Mesodermal cell (in vitro differentiated cells): ENCODE measurements at regions not wholly inside any gene's neighbourhood (a gene's known extent, or its start where the extent isn't known, plus 50 kb on each side); places are given as distances from the start of the nearest gene placed in this dataset.

Source experiments
- H3K27ac ChIP-seq: 2 replicates; pipeline ENCODE4 v1.7.0; 2013; ENCODE audit warnings: mild to moderate bottlenecking, low read depth, low read length, moderate library complexity; ENCODE audit not compliant: severe bottlenecking
- H3K36me3 ChIP-seq: 2 replicates; pipeline ENCODE4 v1.7.1; 2013; ENCODE audit warnings: mild to moderate bottlenecking, low read length, moderate library complexity; ENCODE audit not compliant: control insufficient read depth, insufficient read depth
- H3K4me1 ChIP-seq: one replicate; pipeline ENCODE4 v1.7.1; 2013; ENCODE audit warnings: mild to moderate bottlenecking, low read length; ENCODE audit not compliant: insufficient read depth, control insufficient read depth, poor library complexity, severe bottlenecking
- H3K4me3 ChIP-seq: 2 replicates; pipeline ENCODE4 v1.7.0; 2013; ENCODE audit warnings: low read length, control low read depth, mild to moderate bottlenecking; ENCODE audit not compliant: insufficient read depth, poor library complexity, severe bottlenecking; ENCODE audit errors: extremely low read depth
- H3K9me3 ChIP-seq: 2 replicates; pipeline ENCODE4 v1.7.1; 2013; ENCODE audit warnings: mild to moderate bottlenecking, low read length, moderate library complexity; ENCODE audit not compliant: control insufficient read depth
- WGBS, 2 experiments: methylation state at CpG; one replicate each; pipeline ENCODE4 v1.1.5; 2013; ENCODE audit warnings: missing lambda C conversion rate in 2 of 2; ENCODE audit not compliant: insufficient coverage in 2 of 2; 5-methylcytosine and 5-hydroxymethylcytosine counted together

GRCh38 chr12:107826276-107826675 lies 51.8 kb downstream of the ASCL4 start:
- Histone ChIP-seq H3K36me3 (no peaks in the 10 kb centered on the region), H3K27ac (no peak overlapping the region), H3K4me1 (no peaks in the 10 kb centered on the region), H3K4me3 (no peak overlapping the region), H3K9me3 (peaks cover 8% of the 10 kb centered on the region)
- 73 to 75% methylated on average over 4 to 6 of the region's 9 CpGs for WGBS, 2 experiments

DNA sequence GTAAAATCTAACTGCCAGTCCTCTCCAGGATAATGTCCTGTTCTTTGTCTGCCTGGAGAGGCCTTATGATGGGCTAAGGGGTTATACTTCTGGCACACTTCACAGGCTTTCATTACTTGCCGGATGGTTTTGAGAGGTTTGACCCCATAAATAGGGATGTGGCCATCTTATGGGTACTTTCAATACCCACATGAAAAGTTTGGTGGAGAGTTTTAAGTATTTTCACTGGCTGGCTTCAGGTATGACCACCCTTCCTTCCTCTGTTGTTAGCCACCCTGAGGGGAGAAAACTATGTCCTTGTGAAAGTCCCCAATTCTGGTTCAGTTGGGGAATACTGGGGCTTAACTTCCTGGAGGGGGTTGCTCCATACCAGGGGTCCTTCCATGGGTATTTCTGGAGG lies 54.8 kb downstream of the ASCL4 start:
- H3K27ac ChIP-seq, result no peak overlapping the region
- H3K36me3 ChIP-seq, result no peaks in the 10 kb centered on the region
- peaks cover 8% of the 10 kb centered on the region for H3K9me3 ChIP-seq
- no peak overlapping the region for H3K4me3 ChIP-seq
- WGBS, 2 experiments, result 57% methylated on average over 1 of the region's 1 CpG; no CpG with 5 or more reads in 1 of the 2 experiments
- H3K4me1 ChIP-seq, result no peaks in the 10 kb centered on the region

- Histone ChIP-seq H3K27ac (no peak overlapping the region), H3K36me3 (no peaks in the 10 kb centered on the region), H3K9me3 (no peaks in the 10 kb centered on the region), H3K4me3 (no peak overlapping the region), H3K4me1 (no peaks in the 10 kb centered on the region)
- 61 to 63% methylated on average over 3 of the region's 4 CpGs for WGBS, 2 experiments
These were observed 57.9 kb downstream of the ASCL4 start for GRCh38 chr12:107832441-107832840.

GRCh38 chr12:107840186-107840585 lies 65.7 kb downstream of the ASCL4 start:
- Histone ChIP-seq H3K36me3 (no peaks in the 10 kb centered on the region), H3K4me3 (no peak overlapping the region), H3K27ac (no peak overlapping the region), H3K9me3 (no peaks in the 10 kb centered on the region), H3K4me1 (peaks cover 8% of the 10 kb centered on the region)
- 50 to 62% methylated on average over 1 of the region's 1 CpG for WGBS, 2 experiments

DNA sequence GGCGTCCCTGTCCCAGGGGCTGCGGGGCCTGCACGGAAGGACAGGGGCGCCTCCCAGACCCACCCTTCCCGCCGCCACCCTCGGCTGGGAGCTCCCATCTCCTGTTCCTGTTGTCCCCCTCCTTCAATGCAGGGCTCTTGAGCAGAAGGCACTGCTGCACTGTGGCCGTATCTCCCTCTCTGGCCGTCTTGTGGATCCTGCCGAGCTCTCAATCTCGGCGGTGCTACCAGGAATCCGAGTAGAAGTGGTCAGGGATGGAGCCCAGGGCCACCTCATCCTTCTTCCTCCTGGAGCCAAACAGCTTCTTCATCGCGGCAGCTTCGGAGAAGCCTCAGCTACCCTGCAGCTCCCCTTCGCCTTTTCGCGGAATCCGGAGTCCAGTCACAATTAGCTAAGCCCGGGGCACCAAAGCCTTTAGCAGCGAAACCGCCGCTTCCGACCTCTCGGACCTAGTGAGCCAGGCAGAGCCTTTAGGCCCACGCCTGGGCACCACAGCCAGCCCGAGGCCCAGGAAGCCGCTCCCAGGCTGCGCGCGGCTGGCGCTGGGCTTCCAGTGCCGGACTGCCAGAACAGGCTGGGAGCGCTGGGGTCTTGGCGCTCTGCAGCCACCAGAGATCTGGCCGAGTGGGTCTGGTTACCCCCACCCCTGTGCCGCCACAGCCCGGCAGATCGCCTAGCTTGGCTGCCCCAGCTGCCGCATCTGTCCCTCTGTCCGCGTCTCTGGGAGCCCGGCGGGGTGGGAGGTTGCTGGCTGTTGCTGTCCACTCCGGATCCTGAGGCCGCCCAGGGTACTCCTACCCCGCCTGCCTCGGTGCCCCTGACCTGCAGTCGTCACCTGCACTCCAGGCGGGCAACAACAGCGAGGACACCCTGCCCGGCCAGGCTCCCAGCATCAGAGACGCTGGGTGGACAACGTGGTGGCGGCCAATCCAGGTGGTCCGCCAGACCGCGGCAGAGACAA lies 69.1 kb downstream of the ASCL4 start:
- peaks cover 8% of the 10 kb centered on the region for H3K4me1 ChIP-seq
- no peaks in the 10 kb centered on the region for H3K36me3 ChIP-seq
- H3K4me3 ChIP-seq, result peak overlapping the region; percentile 27
- no peaks in the 10 kb centered on the region for H3K9me3 ChIP-seq
- no peak overlapping the region for H3K27ac ChIP-seq
- WGBS, 2 experiments, result 2 to 3% methylated on average over 48 to 59 of the region's 59 CpGs

- Histone ChIP-seq H3K27ac (no peak overlapping the region), H3K4me1 (peaks cover 8% of the 10 kb centered on the region), H3K4me3 (peak overlapping the region; percentile 27), H3K36me3 (no peaks in the 10 kb centered on the region), H3K9me3 (no peaks in the 10 kb centered on the region)
- whole genome bisulfite sequencing, 2 experiments, result 4 to 6% methylated on average over 42 to 44 of the region's 54 CpGs
These were observed 69.9 kb downstream of the ASCL4 start for GRCh38 chr12:107844312-107844921.

DNA sequence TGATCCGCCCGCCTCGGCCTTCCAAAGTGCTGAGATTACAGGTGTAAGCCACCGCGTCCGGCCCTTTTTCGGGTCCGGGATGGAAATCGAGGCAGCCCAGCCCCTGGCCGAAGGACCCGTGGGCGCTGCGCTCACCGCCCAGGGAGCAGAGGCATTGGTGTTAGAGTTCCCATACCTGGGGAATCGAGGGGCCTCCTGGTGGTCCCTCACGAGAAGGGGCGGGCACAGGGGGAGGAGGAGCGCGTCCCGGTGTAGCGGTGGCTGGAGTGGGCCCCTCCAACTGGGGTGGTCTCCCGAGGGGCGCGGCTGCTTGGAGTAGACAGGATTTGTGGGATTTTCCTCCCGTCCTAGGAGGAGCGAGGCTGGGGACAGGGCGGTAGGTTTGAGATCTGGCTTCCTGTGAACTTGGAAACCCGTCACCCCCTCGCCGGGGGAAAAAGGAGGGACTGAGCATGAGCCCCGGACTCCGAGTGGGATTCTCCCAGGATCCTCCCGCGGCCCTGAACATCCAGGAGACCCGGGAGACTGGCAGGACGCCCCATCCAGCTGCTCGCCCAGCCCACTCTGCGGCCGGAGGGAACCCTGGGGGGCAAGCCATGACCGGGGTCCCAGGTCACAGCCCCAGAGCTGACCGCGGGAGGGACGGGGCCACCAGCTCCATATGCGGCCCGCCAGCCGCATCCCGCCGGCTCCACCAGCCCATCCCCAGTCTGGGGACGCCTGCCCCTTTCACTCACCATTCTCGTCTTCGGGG lies 70.9 kb downstream of the ASCL4 start:
- H3K36me3 ChIP-seq, result no peaks in the 10 kb centered on the region
- WGBS, 2 experiments, result 83 to 87% methylated on average over 36 to 47 of the region's 51 CpGs
- no peaks in the 10 kb centered on the region for H3K9me3 ChIP-seq
- peaks cover 8% of the 10 kb centered on the region for H3K4me1 ChIP-seq
- no peak overlapping the region for H3K4me3 ChIP-seq
- no peak overlapping the region for H3K27ac ChIP-seq

- no peaks in the 10 kb centered on the region for H3K36me3 ChIP-seq
- no peaks in the 10 kb centered on the region for H3K9me3 ChIP-seq
- H3K27ac ChIP-seq, result no peak overlapping the region
- 84 to 85% methylated on average over 17 of the region's 17 CpGs for WGBS, 2 experiments
- H3K4me3 ChIP-seq, result no peak overlapping the region
- peaks cover 8% of the 10 kb centered on the region for H3K4me1 ChIP-seq
These were observed 71.6 kb downstream of the ASCL4 start for GRCh38 chr12:107845980-107846659.

DNA sequence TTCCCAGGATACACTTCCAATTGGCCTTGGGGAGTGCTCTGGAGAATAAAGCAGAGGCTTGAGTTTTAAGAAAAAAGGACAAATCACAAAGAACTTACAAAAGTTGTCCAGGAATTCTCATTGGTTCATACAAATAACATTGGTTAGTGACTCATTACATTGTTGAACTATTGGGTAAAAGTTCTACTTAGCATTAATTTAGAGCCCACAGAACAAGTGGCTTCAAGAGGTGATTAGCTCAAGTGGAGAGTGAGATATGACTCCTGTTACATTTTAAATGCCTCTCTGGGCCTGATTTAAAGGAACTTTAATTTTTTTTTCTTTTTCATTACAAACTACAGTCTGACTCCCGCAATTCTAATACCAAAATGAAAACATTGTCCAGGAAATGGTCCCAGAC lies 72.9 kb downstream of the ASCL4 start:
- Histone ChIP-seq H3K27ac (no peak overlapping the region), H3K36me3 (no peaks in the 10 kb centered on the region), H3K4me1 (peaks cover 8% of the 10 kb centered on the region), H3K9me3 (no peaks in the 10 kb centered on the region), H3K4me3 (no peak overlapping the region)
- WGBS, 2 experiments, result 91% methylated on average over 1 of the region's 1 CpG; no CpG with 5 or more reads in 1 of the 2 experiments

GRCh38 chr12:107847830-107848229 lies 73.3 kb downstream of the ASCL4 start:
- Histone ChIP-seq H3K9me3 (no peaks in the 10 kb centered on the region), H3K36me3 (no peaks in the 10 kb centered on the region), H3K4me1 (peaks cover 8% of the 10 kb centered on the region), H3K27ac (no peak overlapping the region), H3K4me3 (no peak overlapping the region)
- 39 to 65% methylated on average over 2 to 3 of the region's 3 CpGs for WGBS, 2 experiments
